Neural progenitor cell (in vitro differentiated cells): ENCODE measurements at regions not wholly inside any gene's neighbourhood (a gene's known extent, or its start where the extent isn't known, plus 50 kb on each side); places are given as distances from the start of the nearest gene placed in this dataset.

ENCODE experiments used
- DNase-seq: peaks from one replicate; pipeline ENCODE4 v3.0.0-alpha.2; 2016; ENCODE audit warnings: low spot score
- H2AFZ ChIP-seq: fragments of 200-600 bp; sonication (generic); replicated peaks from 2 replicates; pipeline ENCODE4 v1.6.1; 2016; ENCODE audit warnings: antibody characterized with exemption
- H3F3A ChIP-seq: fragments of 200-600 bp; sonication (generic); 2 replicates; pipeline ENCODE4 v1.6.1; 2016; ENCODE audit warnings: antibody characterized with exemption, low read depth
- H3K27ac ChIP-seq: fragments of 200-600 bp; sonication (generic); 2 replicates; pipeline ENCODE4 v1.5.1; 2016; ENCODE audit warnings: mild to moderate bottlenecking
- H3K27me3 ChIP-seq: fragments of 200-600 bp; sonication (generic); 2 replicates; pipeline ENCODE4 v1.6.1; 2016; ENCODE audit warnings: mild to moderate bottlenecking, moderate library complexity
- H3K36me3 ChIP-seq: fragments of 200-600 bp; sonication (generic); 2 replicates; pipeline ENCODE4 v1.5.1; 2016
- H3K4me1 ChIP-seq: fragments of 200-600 bp; sonication (generic); 2 replicates; pipeline ENCODE4 v1.6.1; 2016; ENCODE audit warnings: mixed run types
- H3K4me2 ChIP-seq: fragments of 200-600 bp; sonication (generic); 2 replicates; pipeline ENCODE4 v1.6.1; 2016
- H3K4me3 ChIP-seq: fragments of 200-600 bp; sonication (generic); 2 replicates; pipeline ENCODE4 v1.5.1; 2016
- H3K79me2 ChIP-seq: fragments of 200-600 bp; sonication (generic); 2 replicates; pipeline ENCODE4 v1.6.1; 2016; ENCODE audit warnings: low read depth
- H3K9ac ChIP-seq: fragments of 200-600 bp; sonication (generic); 2 replicates; pipeline ENCODE4 v1.6.1; 2016
- H3K9me3 ChIP-seq: fragments of 200-600 bp; sonication (generic); 2 replicates; pipeline ENCODE4 v1.5.1; 2016; ENCODE audit warnings: low read depth
- H4K20me1 ChIP-seq: fragments of 200-600 bp; sonication (generic); 2 replicates; pipeline ENCODE4 v1.6.1; 2016; ENCODE audit warnings: low read depth
- H3K27ac Mint-ChIP-seq: 3 replicates; pipeline ENCODE4 v1.8.0; 2021; ENCODE audit warnings: mixed read lengths
- H3K27me3 Mint-ChIP-seq: 2 replicates; pipeline ENCODE4 v1.8.0; 2022; ENCODE audit warnings: low read depth, mild to moderate bottlenecking, inconsistent platforms, moderate library complexity, mixed read lengths; ENCODE audit not compliant: insufficient read depth
- H3K36me3 Mint-ChIP-seq: 3 replicates; pipeline ENCODE4 v1.8.0; 2021; ENCODE audit warnings: mixed read lengths
- H3K4me1 Mint-ChIP-seq: 3 replicates; pipeline ENCODE4 v1.8.0; 2021; ENCODE audit warnings: mixed read lengths
- H3K4me3 Mint-ChIP-seq: 3 replicates; pipeline ENCODE4 v1.8.0; 2021; ENCODE audit warnings: mild to moderate bottlenecking, moderate library complexity, mixed read lengths
- H3K9me3 Mint-ChIP-seq: 3 replicates; pipeline ENCODE4 v1.8.0; 2020; ENCODE audit warnings: mixed read lengths
- EZH2 ChIP-seq: fragments of 200-600 bp; sonication (generic); IDR thresholded peaks from 2 replicates; pipeline ENCODE4 v1.6.1; 2017; ENCODE audit warnings: antibody characterized with exemption, mild to moderate bottlenecking, moderate library complexity
- EZH2phosphoT487 ChIP-seq: fragments of 200-600 bp; sonication (generic); IDR thresholded peaks from 2 replicates; pipeline ENCODE4 v1.6.1; 2017; ENCODE audit warnings: antibody characterized with exemption
- TF ChIP-seq, protein P1 (sequence below): fragments of 200-600 bp; sonication (generic); IDR thresholded peaks from 2 replicates; pipeline ENCODE4 v1.5.1; 2017; ENCODE audit warnings: antibody characterized with exemption, mild to moderate bottlenecking

DNA sequence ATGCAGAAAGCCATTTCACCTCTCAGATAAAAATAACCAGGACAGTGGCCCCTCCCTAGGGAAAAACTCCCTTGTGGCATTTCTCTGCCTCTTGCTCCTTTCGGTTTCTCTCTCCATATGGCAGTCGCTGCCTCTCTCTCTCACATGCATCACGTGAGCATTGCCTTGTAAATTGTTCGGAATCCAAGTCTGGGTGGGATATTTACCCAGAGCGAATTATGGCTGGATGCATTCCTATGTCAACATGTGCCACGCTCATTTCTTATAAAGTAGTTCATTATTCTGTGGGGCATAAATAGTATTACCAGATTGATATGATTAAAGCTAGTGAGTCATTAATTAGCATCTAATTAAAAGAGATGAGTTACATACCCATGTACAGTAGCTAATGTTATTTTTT, 392.9 kb downstream of the INSC start:
- H3K4me2 ChIP-seq, result no peak overlapping the region
- H3K4me3 Mint-ChIP-seq, result no peak overlapping the region

DNA sequence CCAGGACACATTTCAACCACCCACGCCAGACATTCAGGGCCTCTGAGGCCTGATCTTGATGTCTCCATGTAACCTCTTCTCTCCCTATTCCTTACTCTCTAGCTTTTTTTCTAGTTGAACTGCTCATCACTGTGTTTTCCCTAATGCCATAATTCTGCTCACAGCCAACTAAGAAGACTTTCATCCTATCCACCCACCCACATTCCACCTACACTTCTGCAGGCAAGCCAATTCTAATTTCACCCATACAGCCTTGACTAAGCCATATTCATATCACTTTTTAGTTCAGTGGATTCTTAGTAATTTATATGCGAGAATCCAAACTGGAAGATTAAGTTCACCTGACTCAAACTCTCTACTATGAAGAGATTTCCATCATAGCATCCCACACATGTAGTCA, 394.4 kb downstream of the INSC start:
- DNase-seq, result no peak
- H3K4me1 ChIP-seq, result no peaks in the 10 kb centered on the region
- no peaks in the 10 kb centered on the region for H3K9me3 ChIP-seq
- H3K36me3 Mint-ChIP-seq, result no peaks in the 10 kb centered on the region
- peaks cover 3% of the 10 kb centered on the region for H3K27me3 Mint-ChIP-seq
- no peak overlapping the region for H3K4me2 ChIP-seq
- H3K4me1 Mint-ChIP-seq, result no peaks in the 10 kb centered on the region
- H3K27ac Mint-ChIP-seq, result no peak overlapping the region
- H3K9me3 Mint-ChIP-seq, result no peaks in the 10 kb centered on the region
- H3K4me3 ChIP-seq, result no peak overlapping the region
- H3K79me2 ChIP-seq, result no peaks in the 10 kb centered on the region
- H4K20me1 ChIP-seq, result no peaks in the 10 kb centered on the region
- TF ChIP-seq, protein P1, sequence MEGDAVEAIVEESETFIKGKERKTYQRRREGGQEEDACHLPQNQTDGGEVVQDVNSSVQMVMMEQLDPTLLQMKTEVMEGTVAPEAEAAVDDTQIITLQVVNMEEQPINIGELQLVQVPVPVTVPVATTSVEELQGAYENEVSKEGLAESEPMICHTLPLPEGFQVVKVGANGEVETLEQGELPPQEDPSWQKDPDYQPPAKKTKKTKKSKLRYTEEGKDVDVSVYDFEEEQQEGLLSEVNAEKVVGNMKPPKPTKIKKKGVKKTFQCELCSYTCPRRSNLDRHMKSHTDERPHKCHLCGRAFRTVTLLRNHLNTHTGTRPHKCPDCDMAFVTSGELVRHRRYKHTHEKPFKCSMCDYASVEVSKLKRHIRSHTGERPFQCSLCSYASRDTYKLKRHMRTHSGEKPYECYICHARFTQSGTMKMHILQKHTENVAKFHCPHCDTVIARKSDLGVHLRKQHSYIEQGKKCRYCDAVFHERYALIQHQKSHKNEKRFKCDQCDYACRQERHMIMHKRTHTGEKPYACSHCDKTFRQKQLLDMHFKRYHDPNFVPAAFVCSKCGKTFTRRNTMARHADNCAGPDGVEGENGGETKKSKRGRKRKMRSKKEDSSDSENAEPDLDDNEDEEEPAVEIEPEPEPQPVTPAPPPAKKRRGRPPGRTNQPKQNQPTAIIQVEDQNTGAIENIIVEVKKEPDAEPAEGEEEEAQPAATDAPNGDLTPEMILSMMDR, result no peak
- TF ChIP-seq EZH2phosphoT487, result no peak
- no peak for TF ChIP-seq EZH2
- H2AFZ ChIP-seq, result peak overlapping the region; percentile 27
- H3K9ac ChIP-seq, result no peak overlapping the region
- H3K36me3 ChIP-seq, result no peaks in the 10 kb centered on the region
- no peak overlapping the region for H3K4me3 Mint-ChIP-seq
- no peaks in the 10 kb centered on the region for H3F3A ChIP-seq
- no peaks in the 10 kb centered on the region for H3K27me3 ChIP-seq
- H3K27ac ChIP-seq, result no peak overlapping the region

More for the DNA sequence above, 392.9 kb downstream of the INSC start:
- H3K36me3 ChIP-seq, result no peaks in the 10 kb centered on the region
- no peaks in the 10 kb centered on the region for H3K9me3 ChIP-seq
- H3K27me3 ChIP-seq, result no peaks in the 10 kb centered on the region
- H3K79me2 ChIP-seq, result no peaks in the 10 kb centered on the region
- DNase-seq, result no peak
- H3K27me3 Mint-ChIP-seq, result peaks cover 5% of the 10 kb centered on the region
- H3K9ac ChIP-seq, result no peak overlapping the region
- H4K20me1 ChIP-seq, result no peaks in the 10 kb centered on the region
- no peak overlapping the region for H2AFZ ChIP-seq
- H3K36me3 Mint-ChIP-seq, result no peaks in the 10 kb centered on the region
- H3K4me1 Mint-ChIP-seq, result no peaks in the 10 kb centered on the region
- no peak overlapping the region for H3K27ac ChIP-seq
- H3K27ac Mint-ChIP-seq, result no peak overlapping the region
- H3K4me3 ChIP-seq, result no peak overlapping the region
- H3F3A ChIP-seq, result no peaks in the 10 kb centered on the region
- no peaks in the 10 kb centered on the region for H3K4me1 ChIP-seq
- H3K9me3 Mint-ChIP-seq, result no peaks in the 10 kb centered on the region
- TF ChIP-seq EZH2 (no peak), EZH2phosphoT487 (no peak)
- TF ChIP-seq, protein P1, result no peak

DNA sequence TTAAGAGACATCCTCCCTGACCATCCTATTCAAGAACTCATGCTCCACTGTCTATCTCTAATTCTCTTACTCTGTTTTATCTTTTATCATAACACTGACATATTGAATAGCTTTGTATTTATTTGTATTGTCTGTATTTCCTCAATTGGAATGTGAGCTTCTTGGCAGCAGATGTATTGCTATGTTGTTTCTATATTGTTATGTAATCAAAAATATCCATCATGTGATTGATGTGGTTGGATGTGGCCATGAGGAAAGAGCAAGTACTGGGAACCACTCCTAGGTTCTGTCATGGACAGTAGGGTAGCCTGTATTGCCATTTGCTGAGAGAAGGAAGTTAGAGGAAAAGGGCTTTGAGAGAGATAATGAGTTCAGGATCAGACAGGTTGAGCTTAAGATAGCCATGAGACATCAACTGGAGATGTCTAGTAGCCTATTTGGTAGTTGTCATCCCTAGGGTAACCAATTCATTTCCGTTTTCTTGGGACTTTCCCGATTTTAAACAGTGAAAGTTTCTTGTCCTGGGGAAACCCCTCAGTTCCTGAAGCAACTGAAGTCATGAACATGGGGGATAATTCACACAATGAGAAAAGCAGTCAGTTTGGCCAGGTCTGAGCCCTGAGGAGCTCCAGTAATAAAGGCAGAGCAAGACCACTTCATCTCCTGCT, 404.5 kb downstream of the INSC start:
- H3K4me1 ChIP-seq, result peaks cover 7% of the 10 kb centered on the region
- Mint-ChIP-seq H3K27me3 (no peaks in the 10 kb centered on the region), H3K4me1 (no peaks in the 10 kb centered on the region), H3K9me3 (peaks cover 11% of the 10 kb centered on the region), H3K36me3 (no peaks in the 10 kb centered on the region), H3K27ac (no peak overlapping the region), H3K4me3 (no peak overlapping the region)
- H3K4me3 ChIP-seq, result no peak overlapping the region
- no peak overlapping the region for H3K4me2 ChIP-seq
- no peaks in the 10 kb centered on the region for H3K79me2 ChIP-seq
- no peak for DNase-seq
- H3F3A ChIP-seq, result peaks cover 3% of the 10 kb centered on the region
- H3K9me3 ChIP-seq, result no peaks in the 10 kb centered on the region
- no peaks in the 10 kb centered on the region for H4K20me1 ChIP-seq
- TF ChIP-seq EZH2 (no peak), EZH2phosphoT487 (no peak)
- TF ChIP-seq, protein P1, result no peak
- H3K36me3 ChIP-seq, result peaks cover 11% of the 10 kb centered on the region
- no peak overlapping the region for H2AFZ ChIP-seq
- no peak overlapping the region for H3K9ac ChIP-seq
- no peaks in the 10 kb centered on the region for H3K27me3 ChIP-seq
- no peak overlapping the region for H3K27ac ChIP-seq
